GM12878 (cell line): ENCODE measurements at regions not wholly inside any gene's neighbourhood (a gene's known extent, or its start where the extent isn't known, plus 50 kb on each side); places are given as distances from the start of the nearest gene placed in this dataset.

Experiments
- PML ChIP-seq: IDR thresholded peaks from 2 replicates; pipeline ENCODE4 v1.6.1; 2012; ENCODE audit warnings: low read length, inconsistent platforms
- YY1 ChIP-seq: IDR thresholded peaks from 2 replicates; pipeline ENCODE4 v1.6.1; 2011; ENCODE audit warnings: low read depth, mild to moderate bottlenecking, low read length
- TF ChIP-seq, protein P1 (sequence below), 3 experiments: IDR thresholded peaks in 2 of 3; conservative IDR thresholded peaks in 1 of 3; 2 replicates each; pipeline ENCODE4 v1.5.1; 2011; ENCODE audit warnings: low read depth in 3 of 3, low read length in 3 of 3, mild to moderate bottlenecking in 3 of 3, control low read depth in 2 of 3, moderate library complexity in 2 of 3, inconsistent platforms in 1 of 3, mixed read lengths in 1 of 3; ENCODE audit not compliant: control insufficient read depth in 2 of 3, insufficient read depth in 1 of 3; ENCODE audit errors: extremely low read depth in 1 of 3
- TF ChIP-seq, protein P2 (sequence below): IDR thresholded peaks from 2 replicates; pipeline ENCODE4 v1.6.1; 2012; ENCODE audit warnings: low read depth, low read length, improper control_type of control experiment

GRCh38 chr13:37302686-37303085 is 197.2 kb upstream of the CSNK1A1L start:
- TF ChIP-seq PML (no peak), YY1 (no peak)
- TF ChIP-seq, protein P1, sequence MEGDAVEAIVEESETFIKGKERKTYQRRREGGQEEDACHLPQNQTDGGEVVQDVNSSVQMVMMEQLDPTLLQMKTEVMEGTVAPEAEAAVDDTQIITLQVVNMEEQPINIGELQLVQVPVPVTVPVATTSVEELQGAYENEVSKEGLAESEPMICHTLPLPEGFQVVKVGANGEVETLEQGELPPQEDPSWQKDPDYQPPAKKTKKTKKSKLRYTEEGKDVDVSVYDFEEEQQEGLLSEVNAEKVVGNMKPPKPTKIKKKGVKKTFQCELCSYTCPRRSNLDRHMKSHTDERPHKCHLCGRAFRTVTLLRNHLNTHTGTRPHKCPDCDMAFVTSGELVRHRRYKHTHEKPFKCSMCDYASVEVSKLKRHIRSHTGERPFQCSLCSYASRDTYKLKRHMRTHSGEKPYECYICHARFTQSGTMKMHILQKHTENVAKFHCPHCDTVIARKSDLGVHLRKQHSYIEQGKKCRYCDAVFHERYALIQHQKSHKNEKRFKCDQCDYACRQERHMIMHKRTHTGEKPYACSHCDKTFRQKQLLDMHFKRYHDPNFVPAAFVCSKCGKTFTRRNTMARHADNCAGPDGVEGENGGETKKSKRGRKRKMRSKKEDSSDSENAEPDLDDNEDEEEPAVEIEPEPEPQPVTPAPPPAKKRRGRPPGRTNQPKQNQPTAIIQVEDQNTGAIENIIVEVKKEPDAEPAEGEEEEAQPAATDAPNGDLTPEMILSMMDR (IDR thresholded peaks at IDR 0.05 in 2 of 3, conservative IDR thresholded peaks at IDR 0.05 in 1 of 3; ENCODE audit: control insufficient read depth in 2 of 3, extremely low read depth in 1 of 3, insufficient read depth in 1 of 3, low read depth in 3 of 3, low read length in 3 of 3): no peak
- TF ChIP-seq, protein P2, sequence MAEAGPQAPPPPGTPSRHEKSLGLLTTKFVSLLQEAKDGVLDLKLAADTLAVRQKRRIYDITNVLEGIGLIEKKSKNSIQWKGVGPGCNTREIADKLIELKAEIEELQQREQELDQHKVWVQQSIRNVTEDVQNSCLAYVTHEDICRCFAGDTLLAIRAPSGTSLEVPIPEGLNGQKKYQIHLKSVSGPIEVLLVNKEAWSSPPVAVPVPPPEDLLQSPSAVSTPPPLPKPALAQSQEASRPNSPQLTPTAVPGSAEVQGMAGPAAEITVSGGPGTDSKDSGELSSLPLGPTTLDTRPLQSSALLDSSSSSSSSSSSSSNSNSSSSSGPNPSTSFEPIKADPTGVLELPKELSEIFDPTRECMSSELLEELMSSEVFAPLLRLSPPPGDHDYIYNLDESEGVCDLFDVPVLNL: no peak
